Smooth muscle cell (in vitro differentiated cells): ENCODE measurements at regions not wholly inside any gene's neighbourhood (a gene's known extent, or its start where the extent isn't known, plus 50 kb on each side); places are given as distances from the start of the nearest gene placed in this dataset.

Experiments used
- DNase-seq: peaks from one replicate; lab custom pipeline; 2025; ENCODE audit not compliant: unreplicated experiment; lab: John Stamatoyannopoulos, UW
- H2AFZ ChIP-seq: fragments of 200-600 bp; sonication (generic); 2 replicates; pipeline ENCODE4 v1.6.0; 2016; ENCODE audit warnings: antibody characterized with exemption, low read depth, mild to moderate bottlenecking
- H3F3A ChIP-seq: fragments of 200-600 bp; sonication (generic); 2 replicates; pipeline ENCODE4 v1.6.0; 2017; ENCODE audit warnings: antibody characterized with exemption, low read depth
- H3K27ac ChIP-seq: fragments of 200-600 bp; sonication (generic); 2 replicates; pipeline ENCODE4 v1.5.1; 2016; ENCODE audit warnings: low read depth, mild to moderate bottlenecking
- H3K27me3 ChIP-seq: fragments of 200-600 bp; sonication (generic); 2 replicates; pipeline ENCODE4 v1.6.1; 2016; ENCODE audit warnings: low read depth, mild to moderate bottlenecking
- H3K36me3 ChIP-seq: fragments of 200-600 bp; sonication (generic); 2 replicates; pipeline ENCODE4 v1.5.1; 2016; ENCODE audit warnings: low read depth
- H3K4me1 ChIP-seq: fragments of 200-600 bp; sonication (generic); 2 replicates; pipeline ENCODE4 v1.5.1; 2016; ENCODE audit warnings: low read depth
- H3K4me2 ChIP-seq: fragments of 200-600 bp; sonication (generic); 2 replicates; pipeline ENCODE4 v1.6.0; 2016; ENCODE audit warnings: mild to moderate bottlenecking
- H3K4me3 ChIP-seq: fragments of 200-600 bp; sonication (generic); 2 replicates; pipeline ENCODE4 v1.5.1; 2016; ENCODE audit warnings: mild to moderate bottlenecking
- H3K79me2 ChIP-seq: fragments of 200-600 bp; sonication (generic); 2 replicates; pipeline ENCODE4 v1.6.0; 2016; ENCODE audit warnings: low read depth, mild to moderate bottlenecking
- H3K9ac ChIP-seq: fragments of 200-600 bp; sonication (generic); 2 replicates; pipeline ENCODE4 v1.6.0; 2016; ENCODE audit warnings: low read depth
- H3K9me3 ChIP-seq: fragments of 200-600 bp; sonication (generic); replicated peaks from 2 replicates; pipeline ENCODE4 v1.5.1; 2016; ENCODE audit warnings: low read depth
- H4K20me1 ChIP-seq: fragments of 200-600 bp; sonication (generic); 2 replicates; pipeline ENCODE4 v1.6.0; 2016; ENCODE audit warnings: low read depth
- CTCF ChIP-seq: fragments of 200-600 bp; sonication (generic); IDR thresholded peaks from 2 replicates; pipeline ENCODE4 v1.5.1; 2017; ENCODE audit warnings: borderline replicate concordance, mild to moderate bottlenecking, antibody characterized with exemption; ENCODE audit not compliant: insufficient read depth, poor library complexity, severe bottlenecking
- WGBS: methylation state at CpG from one replicate; pipeline ENCODE4 v1.1.7; 2016; ENCODE audit warnings: low lambda C conversion rate; 5-methylcytosine and 5-hydroxymethylcytosine counted together

- H3K36me3 ChIP-seq: no peaks in the 10 kb centered on the region
- H3K9ac ChIP-seq: no peak overlapping the region
- H3K4me2 ChIP-seq: no peak overlapping the region
- peaks cover 68% of the 10 kb centered on the region for H3K79me2 ChIP-seq
- no peak overlapping the region for H3K4me3 ChIP-seq
- H3K27ac ChIP-seq: no peak overlapping the region
- H4K20me1 ChIP-seq: peaks cover 6% of the 10 kb centered on the region
- no peak overlapping the region for H2AFZ ChIP-seq
- H3F3A ChIP-seq: no peaks in the 10 kb centered on the region
- no peaks in the 10 kb centered on the region for H3K9me3 ChIP-seq
- DNase-seq: no peak
- H3K4me1 ChIP-seq: no peaks in the 10 kb centered on the region
- 89% methylated on average over 15 of the region's 15 CpGs for WGBS
- TF ChIP-seq CTCF: no peak
- H3K27me3 ChIP-seq: no peaks in the 10 kb centered on the region
Observed at GRCh38 chr16:85194307-85195270, 82.3 kb upstream of the CIBAR2 start.

- no peaks in the 10 kb centered on the region for H3K4me1 ChIP-seq
- 92% methylated on average over 8 of the region's 8 CpGs for WGBS
Observed at GRCh38 chr16:85195271-85195647, 83.0 kb upstream of the CIBAR2 start.

GRCh38 chr16:85195900-85196772 lies 83.9 kb upstream of the CIBAR2 start:
- Histone ChIP-seq H4K20me1 (peaks cover 6% of the 10 kb centered on the region), H3K9me3 (no peaks in the 10 kb centered on the region), H3K27me3 (no peaks in the 10 kb centered on the region), H3K4me3 (no peak overlapping the region), H3K79me2 (peaks cover 63% of the 10 kb centered on the region), H3K27ac (no peak overlapping the region), H3K36me3 (no peaks in the 10 kb centered on the region), H3K4me2 (no peak overlapping the region), H3K4me1 (no peaks in the 10 kb centered on the region), H3F3A (peaks cover 6% of the 10 kb centered on the region), H2AFZ (no peak overlapping the region), H3K9ac (no peak overlapping the region)
- WGBS: 72% methylated on average over 22 of the region's 22 CpGs
- DNase-seq: no peak
- TF ChIP-seq CTCF: no peak

More at GRCh38 chr16:85195271-85195647, 83.0 kb upstream of the CIBAR2 start:
- Histone ChIP-seq H3K9me3 (no peaks in the 10 kb centered on the region), H3F3A (peaks cover 4% of the 10 kb centered on the region), H3K4me2 (no peak overlapping the region), H4K20me1 (peaks cover 6% of the 10 kb centered on the region), H3K27ac (no peak overlapping the region), H3K27me3 (no peaks in the 10 kb centered on the region), H3K9ac (no peak overlapping the region), H3K79me2 (peaks cover 66% of the 10 kb centered on the region), H3K36me3 (no peaks in the 10 kb centered on the region), H3K4me3 (no peak overlapping the region), H2AFZ (no peak overlapping the region)
- no peak for TF ChIP-seq CTCF
- DNase-seq: no peak
